ENCODE measurements at regions not wholly inside any gene's neighbourhood (a gene's known extent, or its start where the extent isn't known, plus 50 kb on each side); places are given as distances from the start of the nearest gene placed in this dataset.
"Not testable (repeated sequence)": the region's sequence is repeated elsewhere in the genome, so short reads cannot be mapped to it uniquely, and the experiment has no call there.

- no peak for TF ChIP-seq JUND (IDR thresholded peaks at IDR 0.05)
- no peak for TF ChIP-seq CTCF (IDR thresholded peaks at IDR 0.05 in 2 of 3, conservative IDR thresholded peaks at IDR 0.05 in 1 of 3; ENCODE audit: borderline replicate concordance in 1 of 3, insufficient read depth in 1 of 3, low read depth in 2 of 3, low read length in 2 of 3)
- TF ChIP-seq FOSL1 (IDR thresholded peaks at IDR 0.05; ENCODE audit: low read depth), result no peak
- TF ChIP-seq SP1 (IDR thresholded peaks at IDR 0.05; ENCODE audit: low read depth), result no peak
- TF ChIP-seq POLR2A (IDR thresholded peaks at IDR 0.05; ENCODE audit: borderline replicate concordance, extremely low read depth, insufficient read depth, insufficient read length), result peak; percentile 47
- TF ChIP-seq EZH2phosphoT487 (IDR thresholded peaks at IDR 0.05; ENCODE audit: borderline replicate concordance), result no peak
- TF ChIP-seq SRF (IDR thresholded peaks at IDR 0.05; ENCODE audit: low read depth), result no peak
- no peak for TF ChIP-seq ATF3 (IDR thresholded peaks at IDR 0.05)
These were observed 170.2 kb downstream of the BRD1 start (continued) for GRCh38 chr22:49657275-49657973.

- Histone ChIP-seq H3K4me2 (ENCODE audit: low read length) (peak overlapping the region; percentile 76), H3K4me3 (replicated peaks in 1 of 2; ENCODE audit: low read depth in 1 of 2, low read length in 2 of 2) (peak overlapping the region; percentile 78 to 79), H3K79me2 (ENCODE audit: insufficient read depth, low read length) (peaks cover 49% of the 10 kb centered on the region), H3K9ac (ENCODE audit: low read length) (peak overlapping the region; percentile 72), H3K27ac (ENCODE audit: low read depth, low read length) (peak overlapping the region; percentile 82), H3K4me1 (ENCODE audit: control insufficient read depth in 1 of 2, insufficient read depth in 2 of 2, low read length in 2 of 2) (peaks cover 3 to 12% of the 10 kb centered on the region in 2 experiments; a peak in 3 of 4 replicates)
- H3K9me2 ChIP-seq (ENCODE audit: insufficient read depth); intact Hi-C loops (cut with micrococcal nuclease); H2AFZ ChIP-seq (ENCODE audit: low read depth, low read length, poor library complexity, severe bottlenecking); DNase-seq (ENCODE audit: low read depth, low spot score); POLR2A ChIA-PET; H3K9me3 ChIP-seq (ENCODE audit: control insufficient read depth in 1 of 2, insufficient read depth in 1 of 2, low read depth in 1 of 2, low read length in 2 of 2); H3K36me3 ChIP-seq (ENCODE audit: control insufficient read depth in 1 of 2, insufficient read depth in 2 of 2, low read length in 2 of 2); CTCF ChIA-PET; H4K20me1 ChIP-seq (ENCODE audit: insufficient read depth); RAD21 ChIA-PET (ENCODE audit: low non-redundant PET in 1 of 2, low total read pairs in 2 of 2, uncharacterized antibody in 2 of 2, unreplicated experiment in 2 of 2); H3K27me3 ChIP-seq (ENCODE audit: insufficient read depth, low read length): not testable (repeated sequence)
- peak; percentile 58 for TF ChIP-seq YY1 (IDR thresholded peaks at IDR 0.05; ENCODE audit: extremely low read depth, insufficient replicate concordance, low read depth, low read length)
- ATAC-seq, result peak; percentile 65
- TSS peak; percentile 72 for BruUV-seq (replicated peaks)
These were observed 170.8 kb downstream of the BRD1 start for GRCh38 chr22:49656883-49657274.
